Activated T-helper 1 cell treated with anti-CD3 and anti-CD28 coated beads, Interleukin-12 subunit alpha, Interleukin-12 subunit beta, Interleukin-2, Interleukin-4 antibody, amounts not matched to agents 30 ng/mL and 10 ng/mL and 1 ng/mL, durations not matched to agents 14 hours and 24 hours and 36 hours (primary cell): ENCODE measurements at regions not wholly inside any gene's neighbourhood (a gene's known extent, or its start where the extent isn't known, plus 50 kb on each side); places are given as distances from the start of the nearest gene placed in this dataset.
"Not testable (repeated sequence)": the region's sequence is repeated elsewhere in the genome, so short reads cannot be mapped to it uniquely, and the experiment has no call there.

ENCODE experiments used
- DNase-seq: peaks from one replicate; pipeline ENCODE4 v3.0.0; 2021; ENCODE audit warnings: low spot score
- H3K27ac Mint-ChIP-seq: one replicate; pipeline ENCODE4 v1.8.0; 2021; ENCODE audit warnings: mild to moderate bottlenecking, mixed read lengths
- H3K27me3 Mint-ChIP-seq: one replicate; pipeline ENCODE4 v1.8.0; 2022; ENCODE audit warnings: mild to moderate bottlenecking, moderate library complexity, mixed read lengths; ENCODE audit not compliant: insufficient read depth
- H3K36me3 Mint-ChIP-seq: one replicate; pipeline ENCODE4 v1.8.0; 2021; ENCODE audit warnings: low read depth, mixed read lengths
- H3K4me1 Mint-ChIP-seq: one replicate; pipeline ENCODE4 v1.8.0; 2021; ENCODE audit warnings: low read depth, mixed read lengths
- H3K4me3 Mint-ChIP-seq: one replicate; pipeline ENCODE4 v1.8.0; 2021; ENCODE audit warnings: mild to moderate bottlenecking, moderate library complexity, mixed read lengths
- H3K9me3 Mint-ChIP-seq: one replicate; pipeline ENCODE4 v1.8.0; 2021; ENCODE audit warnings: mixed read lengths
- intact Hi-C: fragments of 100-400 bp; cut with micrococcal nuclease; formaldehyde crosslinking; loops from one replicate; pipeline ENCODE4 v1.15.1; 2024

DNA sequence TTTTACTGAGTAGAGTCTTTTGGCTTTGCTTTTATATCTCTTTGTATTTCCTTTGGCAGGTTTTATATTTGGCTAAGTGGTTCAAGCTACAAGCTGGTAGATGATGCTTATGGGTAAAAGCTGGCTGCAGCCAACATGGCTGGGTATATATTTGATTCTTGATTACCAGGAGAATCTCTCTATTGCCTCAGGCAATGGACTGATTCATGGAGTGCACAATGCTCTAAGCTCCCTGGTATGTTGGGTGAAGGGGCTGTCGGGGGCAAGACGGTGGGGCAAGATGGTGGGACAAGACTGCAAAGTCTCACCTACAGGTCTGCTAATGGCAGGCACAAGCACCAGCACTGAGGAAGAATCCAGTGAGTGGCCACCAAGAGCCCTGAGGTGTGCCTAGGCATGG lies 366.6 kb downstream of the DMAC1 start:
- H3K4me1 Mint-ChIP-seq, result no peaks in the 10 kb centered on the region
- intact Hi-C loops, result no loop called here
- H3K27ac Mint-ChIP-seq, result no peak overlapping the region
- H3K4me3 Mint-ChIP-seq, result no peak overlapping the region
- DNase-seq, result no peak
- no peaks in the 10 kb centered on the region for H3K36me3 Mint-ChIP-seq
- H3K27me3 Mint-ChIP-seq, result no peaks in the 10 kb centered on the region
- peaks cover 12% of the 10 kb centered on the region for H3K9me3 Mint-ChIP-seq

DNA sequence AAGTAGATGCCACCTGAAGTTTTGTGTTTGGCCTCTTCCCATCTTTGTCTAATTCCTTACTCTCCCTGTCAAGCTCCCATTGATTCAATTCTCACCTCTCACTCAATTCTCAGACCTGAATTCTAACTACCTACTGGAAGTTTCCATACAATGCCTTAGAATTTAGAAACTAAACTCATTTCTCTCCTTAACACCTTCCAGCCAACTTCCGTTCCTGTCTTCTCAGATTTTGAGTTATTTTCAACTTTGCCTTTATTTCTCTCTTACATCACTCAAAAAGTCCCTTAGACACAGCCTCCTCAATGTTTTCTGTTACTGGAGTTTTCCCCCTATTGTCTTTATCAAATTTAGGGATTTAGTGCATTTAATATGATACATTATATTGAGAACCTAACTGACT lies 382.2 kb downstream of the DMAC1 start:
- H3K9me3 Mint-ChIP-seq, H3K4me1 Mint-ChIP-seq, DNase-seq, H3K36me3 Mint-ChIP-seq, H3K27ac Mint-ChIP-seq, H3K27me3 Mint-ChIP-seq, H3K4me3 Mint-ChIP-seq, intact Hi-C loops: not testable (repeated sequence)

DNA sequence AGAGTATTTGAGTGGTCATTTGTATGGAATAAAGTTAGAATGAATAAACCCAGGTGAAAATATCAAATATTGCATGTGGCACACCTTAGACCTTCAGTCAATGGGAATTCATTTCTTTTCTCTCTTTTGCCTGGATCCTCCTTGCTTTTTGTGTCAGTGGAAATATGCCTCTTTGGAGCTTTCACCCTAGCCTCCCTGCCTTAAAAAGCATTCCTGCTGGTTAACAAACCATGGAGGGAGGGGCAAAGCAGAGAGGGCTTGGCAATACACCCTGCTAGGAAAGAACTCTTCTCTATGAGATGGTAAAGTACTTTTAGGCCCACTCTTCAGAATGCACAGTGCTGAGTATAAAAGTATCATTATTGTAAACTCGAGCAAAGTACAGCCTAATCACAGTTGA lies 383.7 kb downstream of the DMAC1 start:
- peaks cover 4% of the 10 kb centered on the region for H3K27me3 Mint-ChIP-seq
- H3K36me3 Mint-ChIP-seq, result no peaks in the 10 kb centered on the region
- intact Hi-C loops, result no loop called here
- H3K27ac Mint-ChIP-seq, result no peak overlapping the region
- no peak for DNase-seq
- no peaks in the 10 kb centered on the region for H3K4me1 Mint-ChIP-seq
- peaks cover 5% of the 10 kb centered on the region for H3K9me3 Mint-ChIP-seq
- no peak overlapping the region for H3K4me3 Mint-ChIP-seq

DNA sequence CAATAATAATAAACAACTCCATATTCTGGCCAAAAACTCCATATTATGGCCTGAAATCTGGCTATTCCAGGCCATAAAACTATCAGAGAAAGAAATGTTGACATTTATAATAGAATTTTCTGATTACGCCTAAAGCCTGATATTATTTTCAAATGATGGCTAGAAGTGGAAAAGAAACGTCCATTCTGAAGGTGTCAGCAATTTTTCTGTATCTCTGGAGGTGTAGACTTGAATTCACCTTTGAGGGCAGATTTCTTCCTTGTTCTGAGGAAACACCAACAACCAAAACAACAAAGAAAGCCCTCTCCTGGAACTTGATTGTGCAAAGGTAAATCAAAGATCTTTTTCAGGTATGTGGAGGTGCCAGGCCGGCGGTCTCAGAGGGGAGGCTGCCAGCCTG lies 390.7 kb downstream of the DMAC1 start:
- peaks cover 12% of the 10 kb centered on the region for H3K4me1 Mint-ChIP-seq
- intact Hi-C loops, result no loop called here

DNA sequence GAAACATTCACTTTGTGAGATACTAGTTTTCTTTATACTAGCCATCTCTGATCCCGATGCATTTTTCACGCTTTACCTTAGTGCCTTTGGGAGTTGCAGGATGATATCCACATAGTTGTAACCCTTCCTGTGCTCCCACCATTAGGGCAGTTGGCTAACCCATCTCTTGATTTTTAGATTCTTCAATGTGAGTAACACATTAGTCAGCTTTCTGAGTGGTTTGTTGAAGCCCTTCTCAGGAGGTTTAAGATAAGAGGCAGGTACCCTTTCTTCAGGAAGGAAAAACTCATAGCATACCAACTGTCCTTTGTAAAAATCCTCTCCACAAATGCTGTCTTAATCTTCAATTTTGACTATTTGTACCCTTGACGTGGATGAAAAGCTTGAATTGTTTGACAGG lies 392.3 kb downstream of the DMAC1 start:
- no peak overlapping the region for H3K27ac Mint-ChIP-seq
- H3K9me3 Mint-ChIP-seq, result peaks cover 14% of the 10 kb centered on the region
- peaks cover 3% of the 10 kb centered on the region for H3K27me3 Mint-ChIP-seq
- peaks cover 4% of the 10 kb centered on the region for H3K36me3 Mint-ChIP-seq
- intact Hi-C loops, result no loop called here
- DNase-seq, result no peak
- no peak overlapping the region for H3K4me3 Mint-ChIP-seq
- H3K4me1 Mint-ChIP-seq, result peaks cover 12% of the 10 kb centered on the region

More for the DNA sequence above, 390.7 kb downstream of the DMAC1 start:
- DNase-seq, result no peak
- H3K36me3 Mint-ChIP-seq, result peaks cover 4% of the 10 kb centered on the region
- no peak overlapping the region for H3K27ac Mint-ChIP-seq
- peaks cover 6% of the 10 kb centered on the region for H3K27me3 Mint-ChIP-seq
- peaks cover 14% of the 10 kb centered on the region for H3K9me3 Mint-ChIP-seq
- no peak overlapping the region for H3K4me3 Mint-ChIP-seq

DNA sequence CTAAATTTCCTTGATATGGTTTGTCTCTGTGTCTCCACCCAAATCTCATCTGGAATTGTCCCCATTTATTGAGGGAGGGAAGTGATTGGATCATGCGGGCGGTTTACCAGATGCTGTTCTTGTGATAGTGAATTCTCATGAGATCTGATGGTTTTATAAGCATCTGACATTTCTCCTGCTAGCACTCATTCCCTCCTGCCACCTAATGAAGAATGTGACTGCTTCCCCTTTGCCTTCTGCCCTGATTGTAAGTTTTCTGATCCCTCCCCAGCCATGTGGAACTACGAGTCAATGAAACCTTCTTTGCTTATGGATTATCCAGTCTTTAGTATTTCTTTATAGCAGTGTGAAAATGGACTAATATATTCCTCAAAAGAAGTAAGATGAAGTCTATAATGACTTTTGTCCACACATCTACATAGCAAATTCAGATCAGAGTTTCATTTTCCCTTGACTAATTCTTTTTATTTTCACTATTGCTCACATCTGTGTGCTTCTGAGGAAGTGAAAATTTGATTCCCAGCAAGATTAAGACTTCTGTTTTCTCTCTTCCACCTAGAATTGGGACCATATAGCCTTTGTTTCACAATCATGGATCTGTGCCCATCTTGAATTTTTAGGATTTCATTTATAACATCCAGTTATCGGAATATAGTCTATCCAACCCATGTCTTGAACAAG lies 393.5 kb downstream of the DMAC1 start:
- Mint-ChIP-seq H3K27ac (peak overlapping the region; percentile 4), H3K27me3 (peaks cover 11% of the 10 kb centered on the region), H3K4me1 (peaks cover 12% of the 10 kb centered on the region), H3K4me3 (no peak overlapping the region), H3K9me3 (peaks cover 14% of the 10 kb centered on the region), H3K36me3 (peaks cover 4% of the 10 kb centered on the region)
- intact Hi-C loops, result loop anchor here (1.0 kb wide), 1 partner anchor 128 kb away; no protein-coding TSS in a partner anchor
- DNase-seq, result no peak

DNA sequence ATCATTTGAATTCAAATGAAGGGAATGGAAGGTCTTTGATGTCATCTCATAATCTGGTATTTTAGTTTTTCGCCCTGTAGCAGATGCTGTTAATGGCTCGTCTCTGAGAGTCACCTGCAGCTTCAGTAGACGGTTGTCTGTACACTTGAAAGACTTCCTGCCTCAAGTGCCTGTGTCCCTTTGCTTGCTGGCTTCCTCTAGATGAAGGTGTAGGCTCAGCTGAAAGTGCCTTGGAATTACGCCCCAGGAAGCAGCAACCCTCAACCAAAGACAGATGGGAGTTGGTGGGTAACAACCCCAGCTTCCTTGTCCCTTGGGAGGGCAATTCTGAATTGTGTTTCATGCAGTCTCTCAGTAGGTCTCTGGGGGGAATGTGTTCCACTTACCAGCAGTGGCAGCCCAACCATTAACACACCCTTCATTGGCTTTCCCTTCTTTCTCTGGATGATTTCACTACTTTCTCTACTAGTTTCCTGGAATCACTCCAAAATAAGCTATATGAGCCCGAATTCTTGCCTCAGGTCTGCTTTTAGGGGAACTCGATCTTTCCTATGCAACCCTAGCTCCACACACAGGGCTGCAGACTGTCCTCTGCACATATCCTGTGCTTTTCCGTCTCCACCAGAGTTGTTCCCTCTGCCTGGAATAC lies 395.6 kb downstream of the DMAC1 start:
- Mint-ChIP-seq H3K27ac (no peak overlapping the region), H3K9me3 (peaks cover 14% of the 10 kb centered on the region), H3K27me3 (peaks cover 25% of the 10 kb centered on the region), H3K4me1 (peaks cover 12% of the 10 kb centered on the region), H3K4me3 (no peak overlapping the region), H3K36me3 (peaks cover 4% of the 10 kb centered on the region)
- intact Hi-C loops, result no loop called here
- no peak for DNase-seq

DNA sequence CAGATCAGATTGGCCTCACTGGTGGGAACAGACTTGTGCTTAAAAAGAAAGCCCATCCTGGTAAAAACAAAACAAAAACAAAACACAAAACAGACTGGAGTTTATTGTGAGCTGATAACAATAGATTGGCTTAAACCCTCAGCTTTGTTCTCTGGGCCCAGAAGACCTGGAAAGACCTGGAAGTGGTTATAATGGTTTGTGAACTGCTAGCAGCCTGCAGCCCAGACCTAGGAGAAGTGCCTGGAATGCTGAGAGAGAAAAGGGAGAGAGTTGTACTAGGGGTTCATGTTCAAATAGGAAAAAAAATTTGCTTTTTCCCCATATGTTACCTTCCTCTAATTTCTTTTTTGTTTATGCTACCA lies 396.6 kb downstream of the DMAC1 start:
- intact Hi-C loops, result no loop called here

DNA sequence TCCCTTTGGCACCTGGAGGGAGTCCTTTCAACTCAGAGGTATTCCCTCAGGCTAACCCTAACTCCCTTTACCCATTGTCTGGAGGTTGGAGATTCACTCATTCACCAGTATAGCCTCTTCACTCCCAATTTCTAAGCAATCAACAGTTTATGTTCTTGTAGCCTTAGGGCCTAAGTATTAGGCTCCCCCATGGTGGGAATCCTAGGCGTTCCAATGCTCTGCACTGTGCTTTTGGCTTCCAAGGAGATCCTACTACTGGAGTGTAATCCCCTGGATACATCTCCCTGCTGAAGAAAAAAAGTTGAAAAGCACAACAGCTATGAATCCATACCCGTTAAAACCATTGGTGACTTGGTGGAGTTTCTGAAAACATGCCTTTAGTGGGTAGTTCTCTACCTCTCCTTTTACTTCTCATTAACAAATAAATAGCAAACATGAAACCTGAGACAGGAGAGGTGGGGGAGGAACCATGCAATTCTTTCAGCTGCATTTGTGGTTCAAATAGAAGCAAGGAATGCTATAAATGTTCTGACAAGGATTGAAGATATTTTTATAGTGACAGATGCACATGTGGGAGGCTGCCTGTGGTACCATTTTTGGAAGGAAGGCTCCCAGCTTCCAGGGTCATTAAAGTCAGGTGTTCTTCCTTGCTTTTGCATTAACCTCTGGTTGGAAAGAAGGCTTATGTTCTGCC lies 397.1 kb downstream of the DMAC1 start:
- H3K27ac Mint-ChIP-seq, result no peak overlapping the region
- intact Hi-C loops, result no loop called here

More for the DNA sequence above, 396.6 kb downstream of the DMAC1 start:
- Mint-ChIP-seq H3K27ac (no peak overlapping the region), H3K36me3 (peaks cover 4% of the 10 kb centered on the region), H3K4me3 (no peak overlapping the region), H3K27me3 (peaks cover 25% of the 10 kb centered on the region), H3K4me1 (peaks cover 12% of the 10 kb centered on the region), H3K9me3 (peaks cover 14% of the 10 kb centered on the region)
- no peak for DNase-seq

DNA sequence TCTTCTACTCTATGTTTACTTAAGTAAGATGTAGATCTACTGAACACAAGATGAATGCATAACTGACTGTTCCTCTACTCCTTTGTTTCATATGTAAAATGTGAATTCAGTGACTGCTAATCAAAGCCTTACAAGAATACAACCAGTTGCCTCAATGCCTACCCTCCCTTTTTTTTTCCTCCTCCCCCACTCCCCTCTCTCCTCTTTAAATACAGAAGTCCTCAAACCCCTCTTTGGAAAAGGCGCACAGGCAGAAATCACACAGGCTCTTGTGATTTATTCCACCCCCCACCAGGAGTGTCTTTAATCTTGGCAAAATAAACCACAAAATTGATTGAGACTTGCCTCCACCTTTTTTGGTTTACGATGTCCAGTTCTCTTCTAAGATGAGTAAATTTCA lies 398.5 kb downstream of the DMAC1 start:
- H3K27me3 Mint-ChIP-seq, result peaks cover 25% of the 10 kb centered on the region
- peaks cover 5% of the 10 kb centered on the region for H3K4me1 Mint-ChIP-seq
- H3K4me3 Mint-ChIP-seq, result no peak overlapping the region
- intact Hi-C loops, result no loop called here
- H3K36me3 Mint-ChIP-seq, result peaks cover 2% of the 10 kb centered on the region
- no peak overlapping the region for H3K27ac Mint-ChIP-seq
- peaks cover 2% of the 10 kb centered on the region for H3K9me3 Mint-ChIP-seq
- no peak for DNase-seq

More for the DNA sequence above, 397.1 kb downstream of the DMAC1 start:
- no peak for DNase-seq
- peaks cover 10% of the 10 kb centered on the region for H3K9me3 Mint-ChIP-seq
- peaks cover 4% of the 10 kb centered on the region for H3K36me3 Mint-ChIP-seq
- no peak overlapping the region for H3K4me3 Mint-ChIP-seq
- peaks cover 12% of the 10 kb centered on the region for H3K4me1 Mint-ChIP-seq
- peaks cover 25% of the 10 kb centered on the region for H3K27me3 Mint-ChIP-seq

DNA sequence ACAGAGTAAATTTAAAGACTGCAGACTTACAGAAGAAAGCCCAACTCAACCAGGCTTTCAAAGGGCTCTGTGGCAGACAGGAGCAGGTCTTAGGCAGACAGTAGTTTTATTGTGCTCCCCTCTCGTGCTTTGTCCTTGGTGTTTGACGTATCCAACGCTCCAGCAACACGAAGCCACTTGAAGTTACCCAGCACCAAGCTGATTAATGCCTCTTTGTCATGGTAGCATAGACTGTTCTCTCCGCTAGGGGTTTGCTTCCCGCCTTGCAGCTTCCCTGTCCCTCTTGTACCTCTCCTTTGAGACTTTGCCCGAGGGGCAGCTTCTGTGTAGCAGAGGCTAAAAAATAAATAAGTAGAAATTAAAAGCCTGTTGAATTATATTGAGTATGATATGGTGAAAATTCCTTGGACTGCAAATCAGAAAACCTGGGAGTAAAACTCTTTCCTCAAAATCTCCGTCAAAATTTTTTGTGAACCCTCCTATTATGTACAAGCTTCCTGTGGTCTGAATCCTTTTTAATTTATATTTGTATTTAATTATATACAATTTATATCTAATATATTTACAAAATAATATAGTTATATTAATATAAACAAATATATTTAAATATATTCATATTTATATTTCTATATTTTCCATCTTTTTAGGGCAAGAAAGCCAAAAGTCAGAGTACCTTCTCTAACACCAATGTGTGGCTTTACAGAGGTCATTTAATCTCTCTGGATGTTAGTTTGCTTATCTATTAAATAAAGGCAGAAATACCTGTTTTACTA lies 405.4 kb downstream of the DMAC1 start:
- Mint-ChIP-seq H3K4me1 (no peaks in the 10 kb centered on the region), H3K27me3 (peaks cover 1% of the 10 kb centered on the region), H3K4me3 (no peak overlapping the region), H3K27ac (no peak overlapping the region), H3K9me3 (no peaks in the 10 kb centered on the region), H3K36me3 (no peaks in the 10 kb centered on the region)
- intact Hi-C loops, result no loop called here
- no peak for DNase-seq

DNA sequence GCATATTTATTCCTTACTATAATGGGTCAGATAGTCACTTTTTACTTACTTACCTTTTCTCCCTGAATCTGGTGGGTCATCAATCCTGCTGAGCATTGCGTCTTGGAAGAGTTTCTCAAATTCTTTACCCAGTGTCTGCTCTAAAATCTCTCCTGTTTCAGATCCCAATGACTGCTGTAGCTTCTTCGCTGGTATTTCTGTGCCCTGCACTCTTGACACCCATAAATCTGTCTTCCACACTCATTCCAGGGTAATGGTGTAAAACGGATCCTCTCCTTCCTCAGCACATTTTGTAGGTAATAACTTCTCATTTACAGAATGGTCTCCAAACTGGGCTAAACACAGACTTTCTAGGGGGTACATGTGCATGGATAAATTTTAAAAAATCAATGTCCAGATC lies 407.4 kb downstream of the DMAC1 start:
- H3K4me3 Mint-ChIP-seq, result no peak overlapping the region
- no peak for DNase-seq
- H3K27ac Mint-ChIP-seq, result no peak overlapping the region
- H3K4me1 Mint-ChIP-seq, result no peaks in the 10 kb centered on the region
- no peaks in the 10 kb centered on the region for H3K9me3 Mint-ChIP-seq
- H3K27me3 Mint-ChIP-seq, result no peaks in the 10 kb centered on the region
- no peaks in the 10 kb centered on the region for H3K36me3 Mint-ChIP-seq
- intact Hi-C loops, result no loop called here

DNA sequence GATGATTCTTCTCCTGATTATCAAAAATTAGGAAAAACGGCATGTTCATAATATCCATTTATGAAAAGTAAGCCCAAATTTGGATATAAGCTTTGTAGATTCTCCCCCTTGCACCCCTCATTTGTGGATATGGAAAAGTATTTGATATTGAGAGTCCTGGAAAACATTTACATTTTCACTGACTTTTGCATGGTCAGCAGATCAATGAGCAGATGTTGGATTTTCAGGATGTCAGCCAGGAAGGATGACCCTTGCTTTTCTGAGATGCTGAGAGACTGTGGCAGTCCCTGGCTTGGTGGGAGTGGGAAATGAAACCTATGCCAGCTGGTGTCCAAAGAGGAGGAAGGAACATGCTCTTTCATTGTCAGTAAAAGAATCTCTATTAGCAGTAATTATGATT lies 410.8 kb downstream of the DMAC1 start:
- no peak overlapping the region for H3K4me3 Mint-ChIP-seq
- H3K36me3 Mint-ChIP-seq, result no peaks in the 10 kb centered on the region
- no peaks in the 10 kb centered on the region for H3K9me3 Mint-ChIP-seq
- intact Hi-C loops, result loop anchor here (10.0 kb wide), 1 partner anchor 56 kb away; no protein-coding TSS in a partner anchor
- peaks cover 4% of the 10 kb centered on the region for H3K27me3 Mint-ChIP-seq
- no peaks in the 10 kb centered on the region for H3K4me1 Mint-ChIP-seq
- DNase-seq, result no peak
- H3K27ac Mint-ChIP-seq, result no peak overlapping the region
